Activated CD8-positive, alpha-beta memory T cell treated with anti-CD3 and anti-CD28 coated beads for 36 hours (primary cell): ENCODE measurements at regions not wholly inside any gene's neighbourhood (a gene's known extent, or its start where the extent isn't known, plus 50 kb on each side); places are given as distances from the start of the nearest gene placed in this dataset.
"Not testable (repeated sequence)": the region's sequence is repeated elsewhere in the genome, so short reads cannot be mapped to it uniquely, and the experiment has no call there.

ENCODE experiments used
- CTCF ChIA-PET: fragments of 350-600 bp; sonication (Branson Sonifier 250); formaldehyde crosslinking; loops from one replicate; lab custom pipeline; 2021; ENCODE audit warnings: antibody characterized with exemption; lab: Charles Lee
- POLR2A ChIA-PET: fragments of 350-600 bp; sonication (Branson Sonifier 250); formaldehyde crosslinking; loops from one replicate; lab custom pipeline; 2021; ENCODE audit warnings: antibody characterized with exemption; lab: Charles Lee

DNA sequence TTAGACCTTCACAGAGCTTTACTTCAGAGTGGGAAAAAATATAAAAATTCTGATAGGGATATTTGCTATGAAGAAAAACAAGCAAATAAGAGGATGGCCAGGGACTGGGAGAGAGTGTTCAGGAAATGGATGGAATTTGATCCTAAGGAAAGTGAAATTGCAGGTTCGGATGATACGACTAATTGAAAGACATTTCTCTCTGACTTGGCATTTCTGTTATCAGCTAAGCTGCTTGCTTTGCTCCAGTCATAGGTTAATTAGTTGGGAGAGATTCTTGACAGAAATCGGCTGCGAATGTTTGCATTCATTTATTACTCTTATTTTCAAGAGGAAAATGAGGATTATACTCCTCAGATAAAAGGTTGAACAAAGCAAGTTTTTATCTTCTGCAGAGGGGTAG, 808.7 kb upstream of the NECTIN3 start:
- POLR2A ChIA-PET, result no interaction called here

DNA sequence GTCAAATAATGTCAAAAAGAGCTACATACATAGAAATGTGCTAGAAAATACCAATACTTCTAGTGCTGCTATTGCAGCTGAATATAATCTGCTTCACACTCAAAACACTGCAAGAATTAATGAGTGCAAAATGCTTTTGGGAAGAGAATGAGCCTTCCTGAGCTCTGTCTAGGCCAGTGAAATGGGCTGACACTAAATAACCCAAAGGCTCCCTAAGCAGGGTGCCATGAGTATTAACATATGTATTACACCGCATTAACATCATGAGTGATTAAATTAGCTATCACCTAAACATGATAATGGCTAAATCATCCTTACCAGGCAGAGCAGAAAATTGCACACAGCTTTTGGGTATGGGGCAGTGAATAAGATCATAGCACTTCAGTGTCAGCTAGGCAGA, 806.3 kb upstream of the NECTIN3 start:
- ChIA-PET POLR2A (interaction anchor here (0.6 kb wide), 1 partner anchor 1794 kb away, joined by 3 read pairs; no protein-coding TSS in a partner anchor), CTCF (no interaction called here)

More for the DNA sequence above, 808.7 kb upstream of the NECTIN3 start:
- CTCF ChIA-PET, result no interaction called here

GRCh38 chr3:110267304-110267845, 804.2 kb upstream of the NECTIN3 start:
- ChIA-PET CTCF (no interaction called here), POLR2A (no interaction called here)

- ChIA-PET POLR2A (no interaction called here), CTCF (no interaction called here)
Measured at GRCh38 chr3:110272525-110272924, 799.1 kb upstream of the NECTIN3 start.

DNA sequence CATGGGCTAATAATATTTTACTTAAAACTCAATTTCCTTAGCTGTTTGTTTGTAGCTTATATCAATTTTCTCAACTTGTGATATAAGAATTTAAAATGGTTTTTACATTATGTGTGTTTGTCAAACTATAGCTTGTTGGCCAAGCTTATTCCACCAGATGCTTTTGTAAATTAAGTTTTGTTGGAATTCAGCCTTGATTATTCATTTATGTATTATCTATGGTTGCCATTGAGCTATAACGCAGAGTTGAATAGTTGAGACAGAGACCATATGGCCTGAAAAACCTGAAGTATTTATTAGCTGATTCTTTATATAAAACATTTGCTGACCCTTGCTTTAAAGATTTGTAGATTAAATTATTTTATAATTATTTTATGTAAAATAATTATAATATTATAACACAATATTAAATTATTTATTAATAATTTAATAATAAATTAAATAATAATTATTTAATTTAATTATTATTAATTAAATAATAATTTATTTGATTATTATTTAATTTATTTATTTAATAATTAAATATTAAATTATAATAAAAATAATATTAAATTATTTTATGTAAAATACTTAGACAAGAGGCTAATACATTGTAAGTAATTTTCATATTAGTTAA, 779.6 kb upstream of the NECTIN3 start:
- ChIA-PET CTCF (interaction anchor here (0.6 kb wide), 1 partner anchor 130 kb away, joined by 3 read pairs; no protein-coding TSS in a partner anchor), POLR2A (no interaction called here)

DNA sequence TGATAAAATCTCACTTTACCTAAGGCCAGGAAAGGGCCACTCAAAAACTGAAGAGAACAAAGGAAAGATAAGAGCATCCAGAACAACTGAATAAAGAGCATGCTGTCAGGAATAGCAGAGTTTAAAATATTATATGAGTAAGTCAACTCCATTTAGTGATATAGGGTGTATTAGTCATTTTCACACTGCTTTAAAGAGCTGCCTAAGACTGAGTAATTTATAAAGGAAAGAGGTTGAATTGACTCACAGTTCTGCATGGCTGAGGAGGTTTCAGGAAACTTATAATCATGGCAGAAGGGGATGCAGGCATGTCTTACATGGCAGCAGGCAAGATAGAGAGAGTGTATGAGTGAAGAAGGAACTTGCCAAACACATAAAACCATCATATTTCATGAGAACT, 778.0 kb upstream of the NECTIN3 start:
- ChIA-PET POLR2A (no interaction called here), CTCF (interaction anchor here (0.9 kb wide), 1 partner anchor 22 kb away, joined by 3 read pairs; no protein-coding TSS in a partner anchor)

GRCh38 chr3:110296885-110297284, 774.7 kb upstream of the NECTIN3 start:
- CTCF ChIA-PET, result no interaction called here

GRCh38 chr3:110301781-110302180, 769.8 kb upstream of the NECTIN3 start:
- ChIA-PET CTCF (no interaction called here), POLR2A (no interaction called here)

More at GRCh38 chr3:110296885-110297284, 774.7 kb upstream of the NECTIN3 start:
- POLR2A ChIA-PET, result no interaction called here

DNA sequence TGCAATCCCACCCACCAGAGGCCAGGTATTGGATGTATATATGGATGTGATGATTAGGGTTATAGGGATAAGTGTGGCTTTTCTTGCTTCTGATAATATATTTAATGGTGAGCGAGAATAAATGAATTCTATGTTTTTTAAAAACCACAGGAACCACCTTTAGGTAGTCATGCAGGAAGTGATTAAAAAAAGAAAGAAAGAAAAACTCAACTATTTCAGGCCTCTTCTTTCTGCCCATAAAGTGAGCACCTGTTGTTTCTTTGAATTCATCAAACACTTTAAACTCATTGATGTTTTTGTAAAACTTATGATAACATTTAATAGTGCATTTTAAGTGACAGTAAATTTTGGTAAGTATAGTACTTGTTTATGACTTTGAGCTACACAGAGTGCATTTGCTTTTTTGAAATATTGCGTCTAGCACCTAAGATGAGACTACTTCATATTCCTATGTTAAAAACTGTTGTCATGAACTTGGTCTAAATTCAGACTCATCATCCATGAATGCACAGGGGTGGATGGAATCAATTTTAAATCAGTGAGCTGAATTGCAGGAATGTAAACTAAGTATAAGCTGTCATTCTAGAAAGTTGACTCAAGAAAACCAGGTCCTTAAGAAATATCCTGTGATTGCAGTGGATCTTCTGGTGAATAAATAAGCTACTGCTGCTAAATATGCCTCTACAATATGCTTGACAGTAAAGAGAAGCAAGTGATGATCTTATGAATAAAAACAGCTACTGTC, 764.4 kb upstream of the NECTIN3 start:
- ChIA-PET CTCF (no interaction called here), POLR2A (no interaction called here)

DNA sequence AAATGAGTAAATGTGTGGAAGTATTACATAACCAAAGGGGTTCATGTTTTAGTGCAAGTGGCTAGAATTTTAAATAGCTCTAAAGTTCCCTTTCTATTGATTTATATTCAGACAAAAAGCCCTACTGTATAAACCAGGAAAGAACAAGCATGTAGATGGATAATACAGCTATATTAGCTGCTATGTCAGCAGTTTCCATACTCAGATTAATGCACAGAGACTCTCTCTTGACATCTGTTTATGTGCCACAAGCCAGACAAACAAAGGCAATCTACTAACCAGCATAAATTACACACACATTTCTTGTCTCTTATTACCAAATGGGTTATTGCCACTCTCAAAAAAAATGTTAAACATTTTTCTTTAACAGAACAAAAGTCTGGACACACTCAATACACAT, 760.1 kb upstream of the NECTIN3 start:
- ChIA-PET CTCF (no interaction called here), POLR2A (no interaction called here)

DNA sequence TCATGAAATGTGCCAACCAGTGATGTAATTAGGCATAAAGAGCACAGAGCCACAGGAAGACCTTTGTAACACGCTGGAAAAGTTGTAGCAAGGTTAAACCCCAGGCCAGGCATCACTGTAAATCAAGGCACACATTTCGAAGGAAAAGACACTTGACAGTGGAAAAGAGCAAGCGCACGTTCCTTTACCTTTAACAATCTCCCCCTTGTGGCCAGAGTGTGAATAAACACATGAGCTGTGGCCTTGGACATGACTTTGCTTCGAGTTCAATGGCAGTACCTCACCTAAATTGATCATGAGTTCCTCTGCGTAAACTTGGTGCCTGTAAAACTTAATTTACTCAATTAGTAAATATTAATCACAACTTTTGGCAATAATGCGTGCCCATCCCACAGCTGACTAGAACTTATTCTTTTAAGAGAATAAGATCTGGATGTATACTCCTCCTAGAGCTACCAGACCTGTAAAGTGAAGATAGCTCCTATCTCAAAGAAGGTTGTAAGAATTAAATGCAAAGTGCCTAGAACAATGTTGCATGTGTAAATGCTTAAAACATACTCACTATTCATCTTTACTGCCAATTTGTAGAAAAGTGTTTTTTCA, 757.0 kb upstream of the NECTIN3 start:
- CTCF ChIA-PET, result interaction anchor here (0.5 to 1.7 kb wide), 4 partner anchors 21 to 927 kb away, joined by 3 to 4 read pairs (median 3); no protein-coding TSS in a partner anchor
- POLR2A ChIA-PET, result interaction anchor here (0.6 kb wide), 1 partner anchor 759 kb away, joined by 8 read pairs; no protein-coding TSS in a partner anchor

DNA sequence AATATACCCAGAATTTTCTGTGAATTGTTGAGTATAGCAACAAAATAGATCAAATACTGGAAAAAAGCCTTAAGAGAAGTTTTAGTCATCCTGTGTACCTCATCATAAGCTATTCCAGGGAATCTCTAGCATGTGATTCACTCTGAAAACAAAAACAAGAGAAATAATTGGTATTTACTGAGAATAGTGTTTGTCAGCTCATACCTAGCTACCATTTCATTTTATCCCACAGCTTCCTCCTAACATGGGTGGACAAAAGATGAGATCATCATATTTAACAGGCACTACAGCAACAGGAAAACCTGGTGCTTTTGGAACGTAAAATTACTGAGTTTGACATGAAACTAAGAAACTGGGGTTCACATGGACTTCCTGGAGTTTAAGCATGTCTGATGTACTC, 753.5 kb upstream of the NECTIN3 start:
- CTCF ChIA-PET, result no interaction called here

GRCh38 chr3:110323349-110323748, 748.3 kb upstream of the NECTIN3 start:
- ChIA-PET CTCF (no interaction called here), POLR2A (no interaction called here)

More for the DNA sequence above, 753.5 kb upstream of the NECTIN3 start:
- POLR2A ChIA-PET, result no interaction called here

- ChIA-PET CTCF (no interaction called here), POLR2A (no interaction called here)
Measured at GRCh38 chr3:110324171-110324705, 747.4 kb upstream of the NECTIN3 start.

- CTCF ChIA-PET, result no interaction called here
Measured at GRCh38 chr3:110327870-110328269, 743.7 kb upstream of the NECTIN3 start.

DNA sequence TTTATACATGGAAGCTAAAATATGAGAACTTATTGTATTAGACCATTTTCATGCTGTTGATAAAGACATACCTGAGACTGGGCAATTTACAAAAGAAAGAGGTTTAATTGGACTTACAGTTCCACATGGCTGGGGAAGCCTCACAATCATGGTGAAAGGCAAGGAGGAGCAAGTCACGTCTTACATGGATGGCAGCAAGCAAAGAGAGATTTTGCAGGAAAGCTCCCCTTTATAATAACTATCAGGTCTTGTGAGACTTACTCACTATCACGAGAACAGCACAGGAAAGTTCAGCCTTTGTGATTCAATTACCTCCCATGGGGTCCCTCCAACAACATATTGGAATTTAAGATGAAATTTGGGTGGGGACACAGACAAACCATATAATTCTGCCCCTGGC, 740.1 kb upstream of the NECTIN3 start:
- POLR2A ChIA-PET, result not testable (repeated sequence)
- CTCF ChIA-PET, result interaction anchor here (0.6 kb wide), 1 partner anchor 11 kb away, joined by 3 read pairs; no protein-coding TSS in a partner anchor

More at GRCh38 chr3:110327870-110328269, 743.7 kb upstream of the NECTIN3 start:
- POLR2A ChIA-PET, result no interaction called here

DNA sequence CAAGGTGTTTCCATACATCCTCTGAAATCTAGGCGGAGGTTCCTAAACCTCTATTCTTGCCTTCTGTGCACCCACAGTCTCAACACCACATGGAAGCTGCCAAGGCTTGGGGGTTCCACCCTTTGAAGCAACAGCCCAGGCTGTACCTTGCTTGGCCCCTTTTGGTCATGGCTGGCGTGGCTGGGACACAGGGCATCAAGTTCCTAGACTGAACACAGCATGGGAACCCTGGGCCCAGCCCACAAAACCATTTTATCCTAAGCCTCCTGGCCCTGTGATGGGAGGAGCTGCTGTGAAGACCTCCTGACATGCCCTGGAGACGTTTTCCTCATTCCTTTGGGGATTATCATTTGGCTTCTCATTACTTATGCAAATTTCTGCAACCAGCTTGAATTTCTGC, 739.0 kb upstream of the NECTIN3 start:
- CTCF ChIA-PET, result no interaction called here
- POLR2A ChIA-PET, result no interaction called here

DNA sequence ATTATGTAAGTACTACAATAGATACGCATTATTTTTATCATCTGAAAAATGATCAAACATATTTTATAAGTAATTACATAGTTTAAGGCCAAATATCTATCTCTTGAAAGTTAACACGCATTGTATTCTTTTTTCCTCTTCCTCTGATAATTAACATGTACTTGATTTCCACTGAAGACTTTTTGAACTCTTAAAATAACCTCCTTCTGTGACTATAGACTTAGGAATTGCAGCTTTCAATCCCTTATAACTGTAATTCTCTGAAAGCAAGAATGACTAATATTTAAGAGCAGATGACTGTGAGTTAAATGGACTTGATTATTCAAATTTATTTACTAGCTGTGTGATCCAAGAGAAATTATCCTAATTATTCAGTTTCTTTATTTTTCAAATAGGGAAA, 730.6 kb upstream of the NECTIN3 start:
- ChIA-PET POLR2A (no interaction called here), CTCF (no interaction called here)

DNA sequence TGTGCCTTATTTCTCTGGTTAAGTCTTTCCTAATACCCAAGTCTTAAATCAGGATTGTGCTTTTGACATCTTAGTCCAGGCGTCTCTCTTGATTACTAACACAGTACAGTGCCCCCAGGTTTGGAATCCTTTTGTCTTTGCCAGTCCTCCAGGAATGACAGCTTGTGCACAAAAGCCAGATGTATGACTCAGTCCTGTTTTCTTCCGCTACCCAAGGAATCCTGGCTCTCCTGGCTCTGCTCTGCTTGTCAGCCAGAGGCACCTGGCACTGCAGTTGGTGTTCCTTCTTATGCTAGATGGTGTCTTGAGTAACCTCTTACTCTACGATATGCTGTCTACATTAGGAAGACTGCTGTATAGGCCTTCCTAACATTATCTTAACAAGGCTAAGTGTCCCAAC, 728.2 kb upstream of the NECTIN3 start:
- POLR2A ChIA-PET, result no interaction called here
- CTCF ChIA-PET, result no interaction called here

- ChIA-PET CTCF (no interaction called here), POLR2A (no interaction called here)
Measured at GRCh38 chr3:110343945-110344344, 727.7 kb upstream of the NECTIN3 start.
